ENCODE measurements at regions not wholly inside any gene's neighbourhood (a gene's known extent, or its start where the extent isn't known, plus 50 kb on each side); places are given as distances from the start of the nearest gene placed in this dataset.

GRCh38 chr3:152538518-152538917, 269.8 kb downstream of the MBNL1 start:
- TF ChIP-seq POLR2A (IDR thresholded peaks at IDR 0.05): no peak
- no peak for TF ChIP-seq CTCF (IDR thresholded peaks at IDR 0.05 in 8 of 11, conservative IDR thresholded peaks at IDR 0.05 in 3 of 11)
- TF ChIP-seq POLR2AphosphoS5 (IDR thresholded peaks at IDR 0.05): no peak
